Fibroblast of pulmonary artery (primary cell): ENCODE measurements at regions not wholly inside any gene's neighbourhood (a gene's known extent, or its start where the extent isn't known, plus 50 kb on each side); places are given as distances from the start of the nearest gene placed in this dataset.

ENCODE experiments used
- DNase-seq: peaks from one replicate; pipeline ENCODE4 v3.0.0-alpha.2; 2010; ENCODE audit warnings: low read depth
- H3K4me3 ChIP-seq: replicated peaks from 2 replicates; pipeline ENCODE4 v1.5.1; 2011; ENCODE audit warnings: low read depth, mild to moderate bottlenecking, control low read depth, low read length, moderate library complexity
- TF ChIP-seq, protein P1 (sequence below): IDR thresholded peaks from 2 replicates; pipeline ENCODE4 v1.5.1; 2011; ENCODE audit warnings: mild to moderate bottlenecking, control low read depth, low read length, inconsistent platforms; ENCODE audit errors: missing control alignments

DNA sequence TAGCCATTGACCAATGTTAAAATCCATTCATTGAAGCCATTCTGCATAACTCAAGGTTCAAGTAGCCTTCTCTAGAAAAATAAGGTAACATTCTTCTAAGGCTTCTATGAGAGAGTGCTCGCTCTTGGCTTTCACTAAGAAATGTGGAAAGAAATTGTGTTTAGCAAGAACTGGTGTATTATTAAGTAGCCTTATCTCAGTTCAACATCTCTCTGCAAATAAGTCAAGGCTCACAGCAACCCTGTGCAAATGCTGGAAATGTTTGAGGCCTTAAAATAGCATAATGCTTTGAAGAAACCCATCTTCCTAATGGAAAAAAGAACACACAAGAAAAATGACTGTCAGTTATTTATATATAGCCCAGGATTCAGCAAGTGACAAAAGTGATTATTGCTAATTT, 254.1 kb upstream of the PROX1 start:
- DNase-seq, result no peak
- no peak overlapping the region for H3K4me3 ChIP-seq
- TF ChIP-seq, protein P1, sequence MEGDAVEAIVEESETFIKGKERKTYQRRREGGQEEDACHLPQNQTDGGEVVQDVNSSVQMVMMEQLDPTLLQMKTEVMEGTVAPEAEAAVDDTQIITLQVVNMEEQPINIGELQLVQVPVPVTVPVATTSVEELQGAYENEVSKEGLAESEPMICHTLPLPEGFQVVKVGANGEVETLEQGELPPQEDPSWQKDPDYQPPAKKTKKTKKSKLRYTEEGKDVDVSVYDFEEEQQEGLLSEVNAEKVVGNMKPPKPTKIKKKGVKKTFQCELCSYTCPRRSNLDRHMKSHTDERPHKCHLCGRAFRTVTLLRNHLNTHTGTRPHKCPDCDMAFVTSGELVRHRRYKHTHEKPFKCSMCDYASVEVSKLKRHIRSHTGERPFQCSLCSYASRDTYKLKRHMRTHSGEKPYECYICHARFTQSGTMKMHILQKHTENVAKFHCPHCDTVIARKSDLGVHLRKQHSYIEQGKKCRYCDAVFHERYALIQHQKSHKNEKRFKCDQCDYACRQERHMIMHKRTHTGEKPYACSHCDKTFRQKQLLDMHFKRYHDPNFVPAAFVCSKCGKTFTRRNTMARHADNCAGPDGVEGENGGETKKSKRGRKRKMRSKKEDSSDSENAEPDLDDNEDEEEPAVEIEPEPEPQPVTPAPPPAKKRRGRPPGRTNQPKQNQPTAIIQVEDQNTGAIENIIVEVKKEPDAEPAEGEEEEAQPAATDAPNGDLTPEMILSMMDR, result no peak

DNA sequence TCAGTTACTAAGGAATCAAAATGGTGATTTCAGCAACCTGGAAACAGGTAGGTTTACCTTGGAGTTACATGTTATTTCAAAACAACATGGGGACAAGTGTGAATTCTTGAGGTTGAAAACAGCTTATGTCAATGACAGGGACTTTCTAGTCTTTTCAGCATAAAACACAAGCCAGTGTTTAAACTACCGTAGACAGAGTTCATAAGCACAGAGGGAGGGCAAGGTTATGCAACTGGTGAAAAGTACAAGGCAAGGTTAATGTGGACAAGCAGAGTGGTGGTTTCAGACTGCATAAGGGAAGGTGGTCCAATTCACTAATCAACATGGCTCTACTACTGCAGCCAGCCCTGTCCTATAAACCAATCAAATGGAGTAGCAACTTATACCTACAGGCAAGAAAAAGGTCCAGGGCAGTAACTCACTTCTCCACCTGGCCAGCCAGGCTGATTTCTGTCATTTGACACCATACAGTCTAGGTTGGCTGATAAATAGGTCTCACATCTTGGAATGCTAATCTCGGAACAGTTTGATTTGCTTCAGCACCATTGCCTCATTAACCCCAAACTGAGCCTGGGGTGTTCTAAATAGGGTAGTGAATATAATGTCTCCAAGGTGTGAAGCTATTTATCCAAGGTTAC, 250.3 kb upstream of the PROX1 start:
- DNase-seq, result no peak
- H3K4me3 ChIP-seq, result no peak overlapping the region
- TF ChIP-seq, protein P1, result no peak

DNA sequence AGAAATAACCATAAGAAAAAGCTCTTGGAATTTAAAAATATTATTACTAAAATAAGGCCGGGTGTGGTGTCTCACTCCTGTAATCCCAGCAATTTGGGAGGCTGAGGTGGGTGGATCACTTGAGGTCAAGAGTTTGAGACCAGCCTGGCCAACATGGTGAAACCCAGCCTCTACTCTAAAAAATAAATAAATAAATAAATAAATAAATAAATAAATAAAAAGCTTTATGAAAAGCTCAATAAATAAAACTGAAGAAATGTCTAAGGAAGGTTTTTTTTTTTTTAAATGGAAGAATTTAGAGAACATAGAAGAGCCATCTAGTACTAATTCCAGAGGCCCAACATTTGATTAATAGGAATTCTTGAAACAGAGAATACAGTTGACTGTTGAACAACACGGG, 249.1 kb upstream of the PROX1 start:
- TF ChIP-seq, protein P1, result no peak
- no peak overlapping the region for H3K4me3 ChIP-seq
- no peak for DNase-seq

DNA sequence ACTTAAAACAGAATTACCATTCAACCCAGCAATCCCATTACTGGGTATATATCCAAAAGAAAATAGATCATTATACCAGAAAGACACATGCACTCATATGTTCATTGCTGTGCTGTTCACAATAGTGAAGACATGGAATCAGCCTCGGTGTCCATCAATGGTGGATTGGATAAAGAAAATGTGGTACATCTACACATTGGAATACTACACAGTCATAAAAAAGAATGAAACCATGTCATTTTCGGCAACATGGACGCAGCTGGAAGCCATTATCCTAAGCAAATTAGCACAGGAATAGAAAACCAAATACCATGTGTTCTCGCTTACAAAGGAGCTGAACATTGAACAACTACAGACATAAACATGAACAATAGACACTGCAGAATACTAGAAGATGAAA, 244.8 kb upstream of the PROX1 start:
- TF ChIP-seq, protein P1, result no peak
- H3K4me3 ChIP-seq, result no peak overlapping the region
- no peak for DNase-seq

DNA sequence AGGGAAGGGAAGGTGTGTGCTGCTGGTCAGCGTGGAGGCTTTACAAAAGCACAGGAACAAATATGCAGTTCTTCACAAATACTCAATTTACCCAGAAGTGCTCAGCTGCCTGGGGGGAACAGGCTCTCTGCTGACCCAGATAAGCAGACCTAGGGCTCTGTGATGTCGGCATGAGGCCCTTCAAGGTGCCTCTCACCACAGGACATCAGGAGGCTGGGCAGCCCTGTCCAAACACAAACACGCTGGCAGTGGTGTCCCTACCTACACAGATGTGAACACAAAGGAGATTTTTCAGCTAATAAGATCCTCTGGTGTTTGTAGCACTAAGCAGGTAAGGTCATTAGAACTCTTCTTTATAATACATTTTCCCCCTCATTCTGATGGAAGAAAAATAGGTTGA, 243.0 kb upstream of the PROX1 start:
- H3K4me3 ChIP-seq, result no peak overlapping the region
- TF ChIP-seq, protein P1, result no peak
- DNase-seq, result no peak

DNA sequence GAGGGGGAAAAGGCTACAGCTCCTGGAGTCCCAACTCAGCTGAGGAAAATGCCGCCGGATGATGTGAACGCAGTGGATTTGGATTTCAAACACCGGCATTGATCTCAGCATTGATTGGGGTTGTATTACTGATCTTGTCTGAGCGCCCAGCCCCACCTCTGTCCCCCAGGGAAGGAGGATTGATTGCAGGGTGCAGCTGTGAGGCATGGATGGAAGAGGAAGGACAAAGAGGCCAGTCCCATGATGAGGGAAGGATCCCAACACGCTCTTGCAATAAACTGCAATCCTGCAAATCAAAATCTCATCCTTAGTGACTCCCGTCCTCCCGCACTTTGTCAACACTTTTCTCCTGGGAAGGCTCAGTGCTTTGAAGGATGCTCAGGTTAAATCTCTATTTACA, 242.3 kb upstream of the PROX1 start:
- TF ChIP-seq, protein P1, result no peak
- no peak for DNase-seq
- H3K4me3 ChIP-seq, result no peak overlapping the region

DNA sequence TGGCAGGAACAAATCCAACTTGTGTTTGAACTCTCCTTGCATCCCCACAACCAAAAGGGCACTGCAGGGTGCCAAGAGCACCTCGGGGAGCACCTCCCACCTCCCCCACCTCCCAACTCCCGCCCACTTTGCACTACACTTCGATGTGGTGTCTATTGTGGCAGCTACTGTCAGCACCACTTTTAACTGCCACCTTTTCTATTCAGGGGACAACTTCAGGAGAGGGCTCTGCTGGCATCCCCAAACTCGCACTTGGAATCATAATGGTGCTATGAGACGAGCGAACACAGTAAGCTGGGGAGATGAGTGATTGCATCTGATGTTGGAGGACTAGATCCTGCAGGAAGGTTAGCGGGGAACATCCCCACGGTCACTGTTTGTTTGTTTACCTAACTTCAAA, 238.2 kb upstream of the PROX1 start:
- TF ChIP-seq, protein P1, result no peak
- H3K4me3 ChIP-seq, result no peak overlapping the region
- DNase-seq, result no peak
